Stimulated activated CD8-positive, alpha-beta memory T cell treated with anti-CD3 and anti-CD28 coated beads, Interleukin-15, amount 100 ng/mL, for 24 hours (primary cell): ENCODE measurements at regions not wholly inside any gene's neighbourhood (a gene's known extent, or its start where the extent isn't known, plus 50 kb on each side); places are given as distances from the start of the nearest gene placed in this dataset.

Source experiments
- DNase-seq: peaks from one replicate; pipeline ENCODE4 v3.0.0-alpha.2; 2020; ENCODE audit warnings: low read depth

GRCh38 chr5:168064457-168064856 is 227.0 kb upstream of the WWC1 start:
- DNase-seq = no peak

GRCh38 chr5:168064933-168065622 is 226.4 kb upstream of the WWC1 start:
- DNase-seq = no peak

- no peak for DNase-seq
Measured at GRCh38 chr5:168066536-168067208, 224.8 kb upstream of the WWC1 start.

- no peak for DNase-seq
Measured at GRCh38 chr5:168070761-168071160, 220.7 kb upstream of the WWC1 start.

GRCh38 chr5:168072665-168073064 is 218.8 kb upstream of the WWC1 start:
- no peak for DNase-seq

- DNase-seq = no peak
Measured at GRCh38 chr5:168073311-168073710, 218.1 kb upstream of the WWC1 start.

- DNase-seq = no peak
Measured at GRCh38 chr5:168073991-168074800, 217.2 kb upstream of the WWC1 start.

- no peak for DNase-seq
Measured at GRCh38 chr5:168075387-168075786, 216.1 kb upstream of the WWC1 start.

- DNase-seq = no peak
Measured at GRCh38 chr5:168076561-168076991, 214.9 kb upstream of the WWC1 start.

- no peak for DNase-seq
Measured at GRCh38 chr5:168085261-168086031, 206.0 kb upstream of the WWC1 start.

GRCh38 chr5:168086104-168086610 is 205.3 kb upstream of the WWC1 start:
- no peak for DNase-seq

- no peak for DNase-seq
Measured at GRCh38 chr5:168086746-168087145, 204.7 kb upstream of the WWC1 start.

GRCh38 chr5:168088410-168089173 is 202.9 kb upstream of the WWC1 start:
- no peak for DNase-seq

GRCh38 chr5:168089201-168089887 is 202.1 kb upstream of the WWC1 start:
- DNase-seq = no peak

- no peak for DNase-seq
Measured at GRCh38 chr5:168092209-168093185, 198.9 kb upstream of the WWC1 start.

- DNase-seq = no peak
Measured at GRCh38 chr5:168093200-168093910, 198.1 kb upstream of the WWC1 start.

- DNase-seq = no peak
Measured at GRCh38 chr5:168096525-168096924, 194.9 kb upstream of the WWC1 start.

- no peak for DNase-seq
Measured at GRCh38 chr5:168097876-168098653, 193.4 kb upstream of the WWC1 start.
